CD4-positive, alpha-beta T cell treated with Interleukin-21 for 1 hour (primary cell): ENCODE measurements at regions not wholly inside any gene's neighbourhood (a gene's known extent, or its start where the extent isn't known, plus 50 kb on each side); places are given as distances from the start of the nearest gene placed in this dataset.
A peak's percentile ranks its signal among the peaks of the same experiment; 100 is the strongest.

Source experiments
- DNase-seq: peaks from one replicate; pipeline ENCODE4 v3.0.0-alpha.2; 2020

GRCh38 chr1:198042168-198042567 is 114.6 kb upstream of the NEK7 start:
- no peak for DNase-seq

GRCh38 chr1:198047913-198048312 is 108.9 kb upstream of the NEK7 start:
- DNase-seq, result peak; percentile 23

GRCh38 chr1:198054510-198054909 is 102.3 kb upstream of the NEK7 start:
- DNase-seq, result no peak

- no peak for DNase-seq
These were observed 100.5 kb upstream of the NEK7 start for GRCh38 chr1:198056255-198056654.

- DNase-seq, result no peak
These were observed 92.6 kb upstream of the NEK7 start for GRCh38 chr1:198064181-198064580.

- DNase-seq, result no peak
These were observed 88.5 kb upstream of the NEK7 start for GRCh38 chr1:198068285-198068684.

GRCh38 chr1:198072177-198072576 is 84.6 kb upstream of the NEK7 start:
- no peak for DNase-seq

GRCh38 chr1:198075296-198075695 is 81.5 kb upstream of the NEK7 start:
- DNase-seq, result no peak

- no peak for DNase-seq
These were observed 77.3 kb upstream of the NEK7 start for GRCh38 chr1:198079432-198079951.

- DNase-seq, result no peak
These were observed 74.2 kb upstream of the NEK7 start for GRCh38 chr1:198082576-198082975.

GRCh38 chr1:198083549-198083948 is 73.2 kb upstream of the NEK7 start:
- no peak for DNase-seq

GRCh38 chr1:198084241-198084908 is 72.4 kb upstream of the NEK7 start:
- DNase-seq, result no peak

- DNase-seq, result no peak
These were observed 70.6 kb upstream of the NEK7 start for GRCh38 chr1:198086051-198086745.

- DNase-seq, result no peak
These were observed 69.0 kb upstream of the NEK7 start for GRCh38 chr1:198087831-198088230.

- DNase-seq, result peak; percentile 48
These were observed 68.3 kb upstream of the NEK7 start for GRCh38 chr1:198088360-198089071.

GRCh38 chr1:198096390-198096789 is 60.4 kb upstream of the NEK7 start:
- no peak for DNase-seq

- DNase-seq, result no peak
These were observed 57.0 kb upstream of the NEK7 start for GRCh38 chr1:198099755-198100154.

- no peak for DNase-seq
These were observed 54.9 kb upstream of the NEK7 start for GRCh38 chr1:198101716-198102453.

- DNase-seq, result peak; percentile 34
These were observed 54.4 kb upstream of the NEK7 start for GRCh38 chr1:198102454-198102827.

GRCh38 chr1:198105185-198105584 is 51.6 kb upstream of the NEK7 start:
- no peak for DNase-seq

- no peak for DNase-seq
These were observed 50.8 kb upstream of the NEK7 start for GRCh38 chr1:198106011-198106410.
